T-cell (primary cell): ENCODE measurements at regions not wholly inside any gene's neighbourhood (a gene's known extent, or its start where the extent isn't known, plus 50 kb on each side); places are given as distances from the start of the nearest gene placed in this dataset.

Source experiments
- ATAC-seq, 4 experiments: fragments of 200-7000 bp in 3 of 4; fragments of 150-1000 bp in 1 of 4; cut with Tn5 transposase; replicated peaks in 1 of 4; 1 replicate in 3 of 4; 2 replicates in 1 of 4; pipeline ENCODE4 v1.10.0; 2021; ENCODE audit warnings: moderate library complexity in 3 of 4, mild to moderate bottlenecking in 2 of 4, moderate number of reproducible peaks in 1 of 4
- CTCF ChIA-PET, 2 donors: fragments of 300-600 bp; sonication (Branson Sonifier 250); formaldehyde crosslinking; loops; one replicate each; lab custom pipeline; 2022; ENCODE audit warnings: antibody characterized with exemption in 2 of 2; lab: Charles Lee
- POLR2A ChIA-PET, 2 donors: fragments of 300-600 bp; sonication (Branson Sonifier 250); formaldehyde crosslinking; loops; one replicate each; lab custom pipeline; 2022; ENCODE audit warnings: antibody characterized with exemption in 2 of 2; lab: Charles Lee
- DNase-seq, 35 experiments: peaks; one replicate each; pipeline versions ENCODE4 v3.0.0 to v3.0.0-alpha.2; 2013 to 2023
- H3K27ac ChIP-seq: one replicate; pipeline ENCODE4 v1.5.1; 2013; ENCODE audit warnings: low read length
- H3K27me3 ChIP-seq, 2 experiments: replicated peaks in 1 of 2; 1 replicate in 1 of 2; 2 replicates in 1 of 2; pipeline versions ENCODE4 v1.6.1 to v1.7.0; 2013; ENCODE audit warnings: low read length in 1 of 2, mixed read lengths in 1 of 2; ENCODE audit not compliant: control insufficient read depth in 2 of 2, insufficient read depth in 2 of 2; ENCODE audit errors: extremely low read depth in 1 of 2
- H3K36me3 ChIP-seq, 2 donors: 1 replicate in 1 of 2; 2 replicates in 1 of 2; pipeline versions ENCODE4 v1.6.1 to v1.7.0; 2013; ENCODE audit warnings: low read length in 1 of 2; ENCODE audit not compliant: control insufficient read depth in 2 of 2, insufficient read depth in 1 of 2; ENCODE audit errors: extremely low read depth in 1 of 2
- H3K4me1 ChIP-seq, 2 experiments: 1 replicate in 1 of 2; 2 replicates in 1 of 2; pipeline versions ENCODE4 v1.6.1 to v1.7.0; 2013; ENCODE audit warnings: low read length in 2 of 2, mixed read lengths in 1 of 2; ENCODE audit not compliant: insufficient read depth in 2 of 2, control insufficient read depth in 1 of 2; ENCODE audit errors: extremely low read depth in 1 of 2
- H3K4me3 ChIP-seq, 2 donors: 1 replicate in 1 of 2; 2 replicates in 1 of 2; pipeline versions ENCODE4 v1.5.1 to v1.7.0; 2013; ENCODE audit warnings: mild to moderate bottlenecking in 2 of 2, low read length in 1 of 2, moderate library complexity in 1 of 2; ENCODE audit not compliant: control insufficient read depth in 1 of 2; ENCODE audit errors: extremely low read depth in 1 of 2
- H3K9me3 ChIP-seq: 2 replicates; pipeline ENCODE4 v1.7.0; 2013
- H3K27ac Mint-ChIP-seq, 2 donors: one replicate each; pipeline ENCODE4 v1.8.0; 2020 to 2021; ENCODE audit warnings: mild to moderate bottlenecking in 2 of 2, mixed read lengths in 2 of 2
- H3K27me3 Mint-ChIP-seq, 2 donors: one replicate each; pipeline ENCODE4 v1.8.0; 2021 to 2022; ENCODE audit warnings: mixed read lengths in 2 of 2
- H3K36me3 Mint-ChIP-seq: one replicate; pipeline ENCODE4 v1.8.0; 2021; ENCODE audit warnings: mixed read lengths
- H3K4me1 Mint-ChIP-seq, 3 donors: one replicate each; pipeline ENCODE4 v1.8.0; 2020 to 2022; ENCODE audit warnings: mixed read lengths in 3 of 3, mild to moderate bottlenecking in 1 of 3
- H3K4me3 Mint-ChIP-seq, 3 donors: one replicate each; pipeline ENCODE4 v1.8.0; 2020 to 2022; ENCODE audit warnings: mild to moderate bottlenecking in 3 of 3, mixed read lengths in 3 of 3, moderate library complexity in 3 of 3
- H3K9me3 Mint-ChIP-seq, 3 donors: one replicate each; pipeline ENCODE4 v1.8.0; 2020 to 2022; ENCODE audit warnings: mixed read lengths in 3 of 3
- WGBS: methylation state at CpG from one replicate; pipeline ENCODE4 v1.1.5; 2013; ENCODE audit warnings: missing lambda C conversion rate; ENCODE audit not compliant: insufficient coverage; 5-methylcytosine and 5-hydroxymethylcytosine counted together

- POLR2A ChIA-PET, result interaction anchor here in 1 of 2 donors (0.6 kb wide), 1 partner anchor 203 kb away, joined by 3 read pairs; no protein-coding TSS in a partner anchor
- CTCF ChIA-PET, result no interaction called here
- Histone ChIP-seq H3K4me1 (peaks cover 0 to 4% of the 10 kb centered on the region in 2 experiments), H3K27me3 (no peaks in the 10 kb centered on the region), H3K27ac (peak overlapping the region; percentile 51), H3K4me3 (peak overlapping the region in 1 of 2 donors; percentile 21), H3K36me3 (no peaks in the 10 kb centered on the region), H3K9me3 (no peaks in the 10 kb centered on the region)
- peaks cover 7 to 10% (median 9%) of the 10 kb centered on the region in 3 donors for H3K4me1 Mint-ChIP-seq
- ATAC-seq (peak; percentile 86 to 99 (median 98)), DNase-seq (peak in 15 of 35 experiments; percentile 0 to 62 (median 4))
- H3K27ac Mint-ChIP-seq, result peak overlapping the region; percentile 85 to 86
- H3K27me3 Mint-ChIP-seq, result no peaks in the 10 kb centered on the region
- WGBS, result 0% methylated on average over 2 of the region's 6 CpGs
- no peaks in the 10 kb centered on the region for H3K36me3 Mint-ChIP-seq
- peak overlapping the region; percentile 37 to 75 (median 46) for H3K4me3 Mint-ChIP-seq
- no peaks in the 10 kb centered on the region for H3K9me3 Mint-ChIP-seq
Observed at GRCh38 chr5:100731768-100732167, 171.3 kb downstream of the ST8SIA4 start.

GRCh38 chr5:100746730-100747129 is 156.4 kb downstream of the ST8SIA4 start:
- no peak overlapping the region for H3K27ac Mint-ChIP-seq
- Histone ChIP-seq H3K27ac (no peak overlapping the region), H3K4me3 (no peak overlapping the region)

GRCh38 chr5:100749771-100750284 is 153.3 kb downstream of the ST8SIA4 start:
- Histone ChIP-seq H3K4me3 (no peak overlapping the region), H3K9me3 (no peaks in the 10 kb centered on the region), H3K27ac (no peak overlapping the region), H3K4me1 (peaks cover 0 to 4% of the 10 kb centered on the region in 2 experiments), H3K36me3 (no peaks in the 10 kb centered on the region), H3K27me3 (no peaks in the 10 kb centered on the region)
- ChIA-PET CTCF (no interaction called here), POLR2A (no interaction called here)
- no peaks in the 10 kb centered on the region for H3K9me3 Mint-ChIP-seq
- no peak overlapping the region for H3K27ac Mint-ChIP-seq
- 95% methylated on average over 3 of the region's 8 CpGs for WGBS
- no peak for ATAC-seq
- no peak for DNase-seq
- H3K4me1 Mint-ChIP-seq, result peaks cover 7 to 11% (median 8%) of the 10 kb centered on the region in 3 donors
- H3K4me3 Mint-ChIP-seq, result no peak overlapping the region
- H3K27me3 Mint-ChIP-seq, result peaks cover 4 to 5% of the 10 kb centered on the region in 2 donors
- H3K36me3 Mint-ChIP-seq, result no peaks in the 10 kb centered on the region

More at GRCh38 chr5:100746730-100747129, 156.4 kb downstream of the ST8SIA4 start:
- H3K9me3 Mint-ChIP-seq, result no peaks in the 10 kb centered on the region
- ATAC-seq (no peak), DNase-seq (no peak)
- no CpG with 5 or more reads among the region's 1 CpG for WGBS
- Histone ChIP-seq H3K4me1 (peaks cover 0 to 4% of the 10 kb centered on the region in 2 experiments), H3K9me3 (no peaks in the 10 kb centered on the region), H3K36me3 (no peaks in the 10 kb centered on the region), H3K27me3 (no peaks in the 10 kb centered on the region)
- CTCF ChIA-PET, result no interaction called here
- H3K4me1 Mint-ChIP-seq, result peaks cover 7 to 11% (median 8%) of the 10 kb centered on the region in 3 donors
- H3K4me3 Mint-ChIP-seq, result no peak overlapping the region
- no peaks in the 10 kb centered on the region for H3K36me3 Mint-ChIP-seq
- POLR2A ChIA-PET, result no interaction called here
- H3K27me3 Mint-ChIP-seq, result no peaks in the 10 kb centered on the region

- no peak overlapping the region for H3K27ac Mint-ChIP-seq
- ChIA-PET POLR2A (no interaction called here), CTCF (no interaction called here)
- H3K36me3 Mint-ChIP-seq, result no peaks in the 10 kb centered on the region
- ATAC-seq (no peak), DNase-seq (no peak)
- no CpG with 5 or more reads among the region's 2 CpGs for WGBS
- H3K27me3 ChIP-seq, result no peaks in the 10 kb centered on the region
- no peaks in the 10 kb centered on the region for H3K9me3 ChIP-seq
- no peaks in the 10 kb centered on the region for H3K4me1 Mint-ChIP-seq
- H3K4me1 ChIP-seq, result no peaks in the 10 kb centered on the region
- no peak overlapping the region for H3K4me3 ChIP-seq
- H3K27me3 Mint-ChIP-seq, result peaks cover 5 to 8% of the 10 kb centered on the region in 2 donors
- H3K27ac ChIP-seq, result no peak overlapping the region
- H3K9me3 Mint-ChIP-seq, result no peaks in the 10 kb centered on the region
- no peaks in the 10 kb centered on the region for H3K36me3 ChIP-seq
- no peak overlapping the region for H3K4me3 Mint-ChIP-seq
Observed at GRCh38 chr5:100755435-100755834, 147.6 kb downstream of the ST8SIA4 start.
